Karpas-422 (cell line): ENCODE measurements at regions not wholly inside any gene's neighbourhood (a gene's known extent, or its start where the extent isn't known, plus 50 kb on each side); places are given as distances from the start of the nearest gene placed in this dataset.

ENCODE experiments used
- DNase-seq: peaks from one replicate; pipeline ENCODE4 v3.0.0-alpha.2; 2015
- H2AFZ ChIP-seq: fragments of 200-600 bp; sonication (generic); 2 replicates; pipeline ENCODE4 v1.6.1; 2014; ENCODE audit warnings: antibody characterized with exemption, low read length, mixed read lengths
- H3K27ac ChIP-seq: fragments of 200-600 bp; sonication (generic); 2 replicates; pipeline ENCODE4 v1.5.1; 2014; ENCODE audit warnings: mild to moderate bottlenecking, low read length, moderate library complexity
- H3K27me3 ChIP-seq: fragments of 200-600 bp; sonication (generic); 2 replicates; pipeline ENCODE4 v1.6.1; 2014; ENCODE audit warnings: low read length, mixed read lengths
- H3K36me3 ChIP-seq: fragments of 200-600 bp; sonication (generic); 2 replicates; pipeline ENCODE4 v1.6.1; 2014; ENCODE audit warnings: low read length, mixed read lengths; ENCODE audit not compliant: insufficient read depth
- H3K4me1 ChIP-seq: fragments of 200-600 bp; sonication (generic); 2 replicates; pipeline ENCODE4 v1.6.1; 2014; ENCODE audit warnings: mild to moderate bottlenecking, low read length, mixed read lengths
- H3K4me2 ChIP-seq: fragments of 200-600 bp; sonication (generic); 2 replicates; pipeline ENCODE4 v1.6.1; 2014; ENCODE audit warnings: low read length, low read depth, mild to moderate bottlenecking; ENCODE audit not compliant: poor library complexity, severe bottlenecking
- H3K4me3 ChIP-seq: fragments of 200-600 bp; sonication (generic); 2 replicates; pipeline ENCODE4 v1.5.1; 2014; ENCODE audit warnings: mild to moderate bottlenecking, antibody characterized with exemption, low read length, mixed read lengths
- H3K79me2 ChIP-seq: fragments of 200-600 bp; sonication (generic); 2 replicates; pipeline ENCODE4 v1.6.1; 2014; ENCODE audit warnings: mild to moderate bottlenecking, low read length, mixed read lengths
- H3K9ac ChIP-seq: fragments of 200-600 bp; sonication (generic); 2 replicates; pipeline ENCODE4 v1.6.0; 2014; ENCODE audit warnings: low read length
- H3K9me2 ChIP-seq: fragments of 200-600 bp; sonication (generic), shearing (Covaris generic); replicated peaks from 2 replicates; pipeline ENCODE4 v1.6.0; 2014; ENCODE audit warnings: mild to moderate bottlenecking, low read length, moderate library complexity; ENCODE audit not compliant: insufficient read depth
- H3K9me3 ChIP-seq: fragments of 300-700, 200-600 bp; sonication (generic); 2 replicates; pipeline ENCODE4 v1.6.1; 2014; ENCODE audit warnings: low read length, mixed read lengths
- H4K20me1 ChIP-seq: fragments of 200-600 bp; sonication (generic); 2 replicates; pipeline ENCODE4 v1.6.1; 2014; ENCODE audit warnings: mild to moderate bottlenecking, antibody characterized with exemption, low read length, low read depth; ENCODE audit not compliant: insufficient read depth

- no peak overlapping the region for H3K4me3 ChIP-seq
- H3K9me3 ChIP-seq, result no peaks in the 10 kb centered on the region
- no peak for DNase-seq
- H3K4me2 ChIP-seq, result no peak overlapping the region
- no peaks in the 10 kb centered on the region for H3K79me2 ChIP-seq
- no peak overlapping the region for H2AFZ ChIP-seq
- no peaks in the 10 kb centered on the region for H4K20me1 ChIP-seq
- H3K9ac ChIP-seq, result no peak overlapping the region
- no peak overlapping the region for H3K27ac ChIP-seq
- no peaks in the 10 kb centered on the region for H3K4me1 ChIP-seq
- H3K9me2 ChIP-seq, result no peaks in the 10 kb centered on the region
- H3K27me3 ChIP-seq, result no peaks in the 10 kb centered on the region
- no peaks in the 10 kb centered on the region for H3K36me3 ChIP-seq
Observed at GRCh38 chr6:91317984-91318383, 731.1 kb upstream of the MAP3K7 start.

GRCh38 chr6:91317247-91317835, 730.5 kb upstream of the MAP3K7 start:
- Histone ChIP-seq H3K9me3 (no peaks in the 10 kb centered on the region), H3K27ac (no peak overlapping the region), H2AFZ (no peak overlapping the region), H3K4me2 (no peak overlapping the region), H3K4me1 (no peaks in the 10 kb centered on the region), H3K9me2 (no peaks in the 10 kb centered on the region), H3K4me3 (no peak overlapping the region), H3K9ac (no peak overlapping the region), H3K79me2 (no peaks in the 10 kb centered on the region), H3K27me3 (no peaks in the 10 kb centered on the region), H4K20me1 (no peaks in the 10 kb centered on the region), H3K36me3 (no peaks in the 10 kb centered on the region)
- DNase-seq, result no peak

GRCh38 chr6:91310178-91310577, 723.3 kb upstream of the MAP3K7 start:
- Histone ChIP-seq H2AFZ (no peak overlapping the region), H3K27me3 (no peaks in the 10 kb centered on the region), H4K20me1 (no peaks in the 10 kb centered on the region), H3K4me2 (no peak overlapping the region), H3K27ac (no peak overlapping the region), H3K79me2 (no peaks in the 10 kb centered on the region), H3K9ac (no peak overlapping the region), H3K9me2 (no peaks in the 10 kb centered on the region), H3K4me3 (no peak overlapping the region), H3K4me1 (no peaks in the 10 kb centered on the region), H3K36me3 (no peaks in the 10 kb centered on the region), H3K9me3 (0 out of 2 replicates have a peak, but pooled peaks cover 5% of the 10 kb centered on the region)
- DNase-seq, result no peak

GRCh38 chr6:91305755-91306154, 718.9 kb upstream of the MAP3K7 start:
- Histone ChIP-seq H3K4me3 (no peak overlapping the region), H3K27me3 (no peaks in the 10 kb centered on the region), H3K9me3 (peaks cover 11% of the 10 kb centered on the region), H3K36me3 (no peaks in the 10 kb centered on the region), H3K4me1 (no peaks in the 10 kb centered on the region), H3K9ac (no peak overlapping the region), H3K27ac (no peak overlapping the region), H3K4me2 (no peak overlapping the region), H4K20me1 (no peaks in the 10 kb centered on the region), H3K9me2 (no peaks in the 10 kb centered on the region), H3K79me2 (no peaks in the 10 kb centered on the region), H2AFZ (no peak overlapping the region)
- no peak for DNase-seq

- H3K4me1 ChIP-seq, result no peaks in the 10 kb centered on the region
- H3K9ac ChIP-seq, result no peak overlapping the region
- no peaks in the 10 kb centered on the region for H3K9me2 ChIP-seq
- H3K4me2 ChIP-seq, result no peak overlapping the region
- H3K9me3 ChIP-seq, result peaks cover 11% of the 10 kb centered on the region
- no peak for DNase-seq
- H3K27me3 ChIP-seq, result no peaks in the 10 kb centered on the region
- H2AFZ ChIP-seq, result no peak overlapping the region
- H3K27ac ChIP-seq, result no peak overlapping the region
- H3K4me3 ChIP-seq, result no peak overlapping the region
- no peaks in the 10 kb centered on the region for H4K20me1 ChIP-seq
- H3K36me3 ChIP-seq, result no peaks in the 10 kb centered on the region
- no peaks in the 10 kb centered on the region for H3K79me2 ChIP-seq
Observed at GRCh38 chr6:91304521-91304920, 717.6 kb upstream of the MAP3K7 start.

GRCh38 chr6:91303326-91303725, 716.5 kb upstream of the MAP3K7 start:
- Histone ChIP-seq H3K9ac (no peak overlapping the region), H3K27me3 (no peaks in the 10 kb centered on the region), H4K20me1 (no peaks in the 10 kb centered on the region), H3K4me1 (no peaks in the 10 kb centered on the region), H3K9me3 (peaks cover 11% of the 10 kb centered on the region), H2AFZ (no peak overlapping the region), H3K9me2 (no peaks in the 10 kb centered on the region), H3K27ac (no peak overlapping the region), H3K4me2 (no peak overlapping the region), H3K4me3 (no peak overlapping the region), H3K79me2 (no peaks in the 10 kb centered on the region), H3K36me3 (no peaks in the 10 kb centered on the region)
- DNase-seq, result no peak

- Histone ChIP-seq H3K4me2 (no peak overlapping the region), H3K4me3 (no peak overlapping the region), H3K36me3 (no peaks in the 10 kb centered on the region), H3K9me2 (no peaks in the 10 kb centered on the region), H3K27me3 (no peaks in the 10 kb centered on the region), H3K9ac (no peak overlapping the region), H3K27ac (no peak overlapping the region), H4K20me1 (no peaks in the 10 kb centered on the region), H3K9me3 (peaks cover 5% of the 10 kb centered on the region), H2AFZ (no peak overlapping the region), H3K79me2 (no peaks in the 10 kb centered on the region), H3K4me1 (no peaks in the 10 kb centered on the region)
- no peak for DNase-seq
Observed at GRCh38 chr6:91299544-91300491, 712.9 kb upstream of the MAP3K7 start.

- H3K9ac ChIP-seq, result no peak overlapping the region
- no peaks in the 10 kb centered on the region for H3K79me2 ChIP-seq
- H3K27ac ChIP-seq, result no peak overlapping the region
- DNase-seq, result no peak
- H3K36me3 ChIP-seq, result no peaks in the 10 kb centered on the region
- no peaks in the 10 kb centered on the region; the same call in 1 of the 2 replicates for H3K9me3 ChIP-seq
- no peaks in the 10 kb centered on the region for H4K20me1 ChIP-seq
- no peaks in the 10 kb centered on the region for H3K27me3 ChIP-seq
- H2AFZ ChIP-seq, result no peak overlapping the region
- H3K4me3 ChIP-seq, result no peak overlapping the region
- no peaks in the 10 kb centered on the region for H3K4me1 ChIP-seq
- H3K9me2 ChIP-seq, result no peaks in the 10 kb centered on the region
- H3K4me2 ChIP-seq, result no peak overlapping the region
Observed at GRCh38 chr6:91298543-91299145, 711.8 kb upstream of the MAP3K7 start.
